CD14-positive monocyte (primary cell): ENCODE measurements at regions not wholly inside any gene's neighbourhood (a gene's known extent, or its start where the extent isn't known, plus 50 kb on each side); places are given as distances from the start of the nearest gene placed in this dataset.

Source experiments
- DNase-seq, 3 donors: peaks; one replicate each; pipeline ENCODE4 v3.0.0-alpha.2; 2011 to 2022
- H2AFZ ChIP-seq: 2 replicates; pipeline ENCODE4 v1.6.0; 2012; ENCODE audit warnings: mild to moderate bottlenecking, low read depth, low read length, inconsistent platforms; ENCODE audit not compliant: insufficient read depth, poor library complexity, severe bottlenecking
- H3K27ac ChIP-seq, 2 donors: 1 replicate in 1 of 2; 2 replicates in 1 of 2; pipeline ENCODE4 v1.5.1; 2012 to 2013; ENCODE audit warnings: low read length in 2 of 2, control low read depth in 1 of 2, inconsistent platforms in 1 of 2, low read depth in 1 of 2, mild to moderate bottlenecking in 1 of 2
- H3K27me3 ChIP-seq, 2 donors: one replicate each; pipeline versions ENCODE4 v1.6.0 to v1.6.1; 2011 to 2013; ENCODE audit warnings: low read length in 2 of 2; ENCODE audit not compliant: control insufficient read depth in 2 of 2, insufficient read depth in 2 of 2
- H3K36me3 ChIP-seq, 2 donors: replicated peaks in 1 of 2; 1 replicate in 1 of 2; 2 replicates in 1 of 2; pipeline versions ENCODE4 v1.5.1 to v1.6.1; 2012 to 2013; ENCODE audit warnings: low read length in 2 of 2, control low read depth in 1 of 2, inconsistent platforms in 1 of 2, mild to moderate bottlenecking in 1 of 2; ENCODE audit not compliant: insufficient read depth in 2 of 2, control insufficient read depth in 1 of 2
- H3K4me1 ChIP-seq, 2 donors: 1 replicate in 1 of 2; 2 replicates in 1 of 2; pipeline versions ENCODE4 v1.5.1 to v1.6.1; 2012 to 2013; ENCODE audit warnings: low read length in 2 of 2, control low read depth in 1 of 2, inconsistent platforms in 1 of 2, mild to moderate bottlenecking in 1 of 2, moderate library complexity in 1 of 2; ENCODE audit not compliant: insufficient read depth in 2 of 2, control insufficient read depth in 1 of 2
- H3K4me2 ChIP-seq: replicated peaks from 2 replicates; pipeline ENCODE3; 2012; ENCODE audit warnings: low read length, moderate library complexity, mild to moderate bottlenecking; ENCODE audit not compliant: poor library complexity, severe bottlenecking; ENCODE audit errors: extremely low read depth
- H3K4me3 ChIP-seq, 3 experiments: fragments of 200-600 bp in 1 of 3; sonication (generic) in 1 of 3; replicated peaks in 1 of 3; 1 replicate in 2 of 3; 2 replicates in 1 of 3; pipeline ENCODE4 v1.5.1; 2011 to 2013; ENCODE audit warnings: low read length in 3 of 3, mild to moderate bottlenecking in 3 of 3, control low read depth in 2 of 3, low read depth in 2 of 3, inconsistent platforms in 1 of 3, moderate library complexity in 1 of 3
- H3K79me2 ChIP-seq: 2 replicates; pipeline ENCODE4 v1.6.0; 2012; ENCODE audit warnings: mild to moderate bottlenecking, control low read depth, inconsistent platforms, low read length, moderate library complexity; ENCODE audit not compliant: insufficient read depth
- H3K9ac ChIP-seq: 2 replicates; pipeline ENCODE4 v1.6.0; 2017; ENCODE audit warnings: low read length, mild to moderate bottlenecking; ENCODE audit not compliant: insufficient read depth, poor library complexity, severe bottlenecking
- H3K9me3 ChIP-seq, 2 donors: replicated peaks in 1 of 2; 1 replicate in 1 of 2; 2 replicates in 1 of 2; pipeline versions ENCODE4 v1.5.1 to v1.6.1; 2012 to 2013; ENCODE audit warnings: low read length in 2 of 2, control low read depth in 1 of 2; ENCODE audit not compliant: control insufficient read depth in 1 of 2, insufficient read depth in 1 of 2
- H4K20me1 ChIP-seq: 2 replicates; pipeline ENCODE4 v1.6.0; 2012; ENCODE audit warnings: mild to moderate bottlenecking, low read length, control low read depth, moderate library complexity; ENCODE audit not compliant: insufficient read depth
- H3K27ac Mint-ChIP-seq, 7 donors: one replicate each; pipeline ENCODE4 v1.8.0; 2020; ENCODE audit warnings: mild to moderate bottlenecking in 7 of 7, mixed read lengths in 7 of 7, moderate library complexity in 6 of 7, inconsistent platforms in 2 of 7
- H3K27me3 Mint-ChIP-seq, 3 donors: one replicate each; pipeline ENCODE4 v1.8.0; 2021 to 2022; ENCODE audit warnings: low read depth in 3 of 3, mild to moderate bottlenecking in 3 of 3, mixed read lengths in 3 of 3, moderate library complexity in 3 of 3, inconsistent platforms in 1 of 3
- H3K36me3 Mint-ChIP-seq, 2 donors: one replicate each; pipeline ENCODE4 v1.8.0; 2020; ENCODE audit warnings: mixed read lengths in 2 of 2, inconsistent platforms in 1 of 2, mild to moderate bottlenecking in 1 of 2
- H3K4me1 Mint-ChIP-seq: one replicate; pipeline ENCODE4 v1.8.0; 2020; ENCODE audit warnings: mild to moderate bottlenecking, mixed read lengths
- H3K4me3 Mint-ChIP-seq, 2 donors: one replicate each; pipeline ENCODE4 v1.8.0; 2020; ENCODE audit warnings: mild to moderate bottlenecking in 2 of 2, mixed read lengths in 2 of 2, moderate library complexity in 1 of 2
- H3K9me3 Mint-ChIP-seq, 7 donors: one replicate each; pipeline ENCODE4 v1.8.0; 2020 to 2022; ENCODE audit warnings: mixed read lengths in 7 of 7, mild to moderate bottlenecking in 6 of 7, moderate library complexity in 6 of 7, inconsistent platforms in 2 of 7
- CTCF ChIP-seq: fragments of 200-600 bp; IDR thresholded peaks from one replicate; pipeline ENCODE4 v1.8.0; 2022; ENCODE audit warnings: antibody characterized with exemption, mild to moderate bottlenecking
- WGBS: methylation state at CpG from one replicate; pipeline ENCODE4 v1.1.5; 2013; ENCODE audit warnings: missing lambda C conversion rate; ENCODE audit not compliant: insufficient coverage; 5-methylcytosine and 5-hydroxymethylcytosine counted together
- intact Hi-C, 2 donors: fragments of 100-400 bp; cut with micrococcal nuclease; formaldehyde crosslinking; loops; one replicate each; pipeline versions ENCODE4 v1.15.0 to v1.15.1; 2023

DNA sequence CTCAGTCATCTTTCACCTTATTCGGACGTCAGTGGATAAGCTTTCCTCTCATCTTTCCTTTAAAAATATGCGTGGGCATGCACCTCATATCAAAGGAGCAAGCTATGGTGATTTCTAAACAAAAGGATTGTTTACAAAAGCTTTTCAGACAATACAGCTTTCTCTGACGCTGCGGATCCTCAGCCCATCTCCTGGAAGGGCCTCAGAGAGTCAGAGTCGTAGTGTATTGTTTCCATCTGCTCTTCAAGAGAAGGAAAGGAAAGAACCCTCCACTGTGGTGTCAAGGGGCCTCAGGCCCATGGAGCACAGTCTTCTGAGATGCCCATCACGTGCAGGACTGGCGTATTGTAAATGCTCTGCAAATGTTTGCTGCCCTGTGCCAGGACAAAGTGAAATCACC is 163.4 kb upstream of the MAP1B start:
- Mint-ChIP-seq H3K4me1 (no peaks in the 10 kb centered on the region), H3K27ac (no peak overlapping the region), H3K36me3 (no peaks in the 10 kb centered on the region), H3K4me3 (no peak overlapping the region), H3K9me3 (peaks cover 3 to 21% (median 13%) of the 10 kb centered on the region in 7 donors), H3K27me3 (peaks cover 0 to 5% (median 0%) of the 10 kb centered on the region in 3 donors)
- Histone ChIP-seq H3K4me1 (no peaks in the 10 kb centered on the region), H2AFZ (no peak overlapping the region), H3K27me3 (no peaks in the 10 kb centered on the region), H3K4me3 (no peak overlapping the region), H3K36me3 (no peaks in the 10 kb centered on the region), H3K9ac (no peak overlapping the region), H4K20me1 (no peaks in the 10 kb centered on the region), H3K79me2 (no peaks in the 10 kb centered on the region), H3K27ac (no peak overlapping the region), H3K4me2 (no peak overlapping the region), H3K9me3 (peaks cover 0 to 12% of the 10 kb centered on the region in 2 donors)
- TF ChIP-seq CTCF: no peak
- intact Hi-C loops: no loop called here
- 50% methylated on average over 5 of the region's 8 CpGs for WGBS
- DNase-seq: no peak

GRCh38 chr5:71945436-71945835 is 161.8 kb upstream of the MAP1B start:
- Mint-ChIP-seq H3K4me3 (no peak overlapping the region), H3K4me1 (no peaks in the 10 kb centered on the region), H3K9me3 (peaks cover 5 to 24% (median 16%) of the 10 kb centered on the region in 7 donors), H3K27ac (no peak overlapping the region), H3K36me3 (no peaks in the 10 kb centered on the region), H3K27me3 (peaks cover 0 to 2% (median 0%) of the 10 kb centered on the region in 3 donors)
- H3K4me1 ChIP-seq: no peaks in the 10 kb centered on the region
- no peak for DNase-seq
- WGBS: 96% methylated on average over 3 of the region's 6 CpGs
- H3K27ac ChIP-seq: no peak overlapping the region
- no peak overlapping the region for H3K4me2 ChIP-seq
- no peak for TF ChIP-seq CTCF
- no peak overlapping the region for H2AFZ ChIP-seq
- H3K27me3 ChIP-seq: no peaks in the 10 kb centered on the region
- peaks cover 0 to 17% of the 10 kb centered on the region in 2 donors for H3K9me3 ChIP-seq
- H3K79me2 ChIP-seq: no peaks in the 10 kb centered on the region
- intact Hi-C loops: no loop called here
- H3K36me3 ChIP-seq: no peaks in the 10 kb centered on the region
- no peak overlapping the region for H3K4me3 ChIP-seq
- no peak overlapping the region for H3K9ac ChIP-seq
- H4K20me1 ChIP-seq: no peaks in the 10 kb centered on the region
